Natural killer cell (primary cell): ENCODE measurements at regions not wholly inside any gene's neighbourhood (a gene's known extent, or its start where the extent isn't known, plus 50 kb on each side); places are given as distances from the start of the nearest gene placed in this dataset.

ENCODE experiments used
- ATAC-seq, 3 donors: fragments of 150-1000 bp in 2 of 3; fragments of 200-7000 bp in 1 of 3; cut with Tn5 transposase; 1 replicate in 1 of 3; 2 replicates in 2 of 3; pipeline ENCODE4 v1.10.0; 2021; ENCODE audit warnings: mild to moderate bottlenecking in 2 of 3, moderate library complexity in 2 of 3
- DNase-seq, 2 donors: peaks; one replicate each; pipeline versions ENCODE4 v3.0.0 to v3.0.0-alpha.2; 2013 to 2021; ENCODE audit warnings: mixed read lengths in 1 of 2
- H3K27ac ChIP-seq: one replicate; pipeline ENCODE4 v1.5.1; 2013; ENCODE audit warnings: mild to moderate bottlenecking, low read length
- H3K27me3 ChIP-seq: one replicate; pipeline ENCODE4 v1.6.1; 2013; ENCODE audit warnings: low read length; ENCODE audit not compliant: control insufficient read depth, insufficient read depth
- H3K36me3 ChIP-seq: one replicate; pipeline ENCODE4 v1.6.1; 2013; ENCODE audit warnings: low read length; ENCODE audit not compliant: control insufficient read depth, insufficient read depth
- H3K4me1 ChIP-seq: one replicate; pipeline ENCODE4 v1.6.1; 2013; ENCODE audit warnings: low read length; ENCODE audit not compliant: control insufficient read depth, insufficient read depth
- H3K4me3 ChIP-seq: one replicate; pipeline ENCODE4 v1.5.1; 2013; ENCODE audit warnings: low read length
- H3K9me3 ChIP-seq: one replicate; pipeline ENCODE4 v1.6.1; 2013; ENCODE audit warnings: low read length; ENCODE audit not compliant: control insufficient read depth, insufficient read depth
- H3K27ac Mint-ChIP-seq, 2 donors: one replicate each; pipeline ENCODE4 v1.8.0; 2022; ENCODE audit warnings: mild to moderate bottlenecking in 2 of 2, mixed read lengths in 2 of 2, moderate library complexity in 1 of 2
- H3K27me3 Mint-ChIP-seq, 2 donors: one replicate each; pipeline ENCODE4 v1.8.0; 2022; ENCODE audit warnings: low read depth in 2 of 2, mixed read lengths in 2 of 2
- H3K36me3 Mint-ChIP-seq: one replicate; pipeline ENCODE4 v1.8.0; 2022; ENCODE audit warnings: mixed read lengths
- H3K4me1 Mint-ChIP-seq, 2 donors: one replicate each; pipeline ENCODE4 v1.8.0; 2022; ENCODE audit warnings: mixed read lengths in 2 of 2
- H3K4me3 Mint-ChIP-seq: one replicate; pipeline ENCODE4 v1.8.0; 2022; ENCODE audit warnings: mild to moderate bottlenecking, moderate library complexity, mixed read lengths
- H3K9me3 Mint-ChIP-seq, 2 donors: one replicate each; pipeline ENCODE4 v1.8.0; 2022; ENCODE audit warnings: mixed read lengths in 2 of 2
- WGBS: methylation state at CpG from one replicate; pipeline ENCODE4 v1.1.7; 2013; ENCODE audit warnings: missing lambda C conversion rate; ENCODE audit not compliant: insufficient coverage; 5-methylcytosine and 5-hydroxymethylcytosine counted together
- intact Hi-C: fragments of 100-400 bp; cut with micrococcal nuclease; formaldehyde crosslinking; loops from one replicate; pipeline ENCODE4 v1.14.2; 2022
- TF ChIP-seq, protein P1 (sequence below): fragments of 200-600 bp; IDR thresholded peaks from one replicate; pipeline ENCODE4 v1.8.0; 2022; ENCODE audit warnings: antibody characterized with exemption

DNA sequence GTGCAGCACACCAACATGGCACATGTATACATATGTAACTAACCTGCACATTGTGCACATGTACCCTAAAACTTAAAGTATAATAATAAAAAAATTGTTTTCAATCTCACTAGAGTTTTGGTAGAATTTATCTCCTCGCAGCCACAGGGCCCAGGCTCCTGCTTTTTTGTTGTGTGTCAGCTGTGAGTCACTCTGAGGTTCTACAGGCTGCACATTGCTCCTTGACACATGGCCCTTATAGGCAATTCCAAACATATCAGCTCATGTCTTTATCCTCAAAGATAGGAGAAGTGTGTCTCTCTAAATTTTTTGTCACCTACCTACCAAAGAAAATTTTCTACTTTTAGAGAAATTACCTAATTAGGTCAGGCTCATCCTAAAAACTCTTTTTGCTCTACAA lies 252.1 kb upstream of the ADGRL3 start:
- intact Hi-C loops: no loop called here
- H3K27me3 Mint-ChIP-seq: no peaks in the 10 kb centered on the region
- no peak for ATAC-seq
- H3K4me1 Mint-ChIP-seq: no peaks in the 10 kb centered on the region
- peaks cover 17% of the 10 kb centered on the region for H3K36me3 Mint-ChIP-seq
- no peaks in the 10 kb centered on the region for H3K36me3 ChIP-seq
- H3K27ac Mint-ChIP-seq: no peak overlapping the region
- WGBS: 67% methylated on average over 1 of the region's 1 CpG
- no peak overlapping the region for H3K4me3 Mint-ChIP-seq
- H3K9me3 ChIP-seq: no peaks in the 10 kb centered on the region
- no peaks in the 10 kb centered on the region for H3K27me3 ChIP-seq
- no peak overlapping the region for H3K4me3 ChIP-seq
- H3K27ac ChIP-seq: no peak overlapping the region
- H3K4me1 ChIP-seq: no peaks in the 10 kb centered on the region
- peaks cover 15 to 16% of the 10 kb centered on the region in 2 donors for H3K9me3 Mint-ChIP-seq
- TF ChIP-seq, protein P1, sequence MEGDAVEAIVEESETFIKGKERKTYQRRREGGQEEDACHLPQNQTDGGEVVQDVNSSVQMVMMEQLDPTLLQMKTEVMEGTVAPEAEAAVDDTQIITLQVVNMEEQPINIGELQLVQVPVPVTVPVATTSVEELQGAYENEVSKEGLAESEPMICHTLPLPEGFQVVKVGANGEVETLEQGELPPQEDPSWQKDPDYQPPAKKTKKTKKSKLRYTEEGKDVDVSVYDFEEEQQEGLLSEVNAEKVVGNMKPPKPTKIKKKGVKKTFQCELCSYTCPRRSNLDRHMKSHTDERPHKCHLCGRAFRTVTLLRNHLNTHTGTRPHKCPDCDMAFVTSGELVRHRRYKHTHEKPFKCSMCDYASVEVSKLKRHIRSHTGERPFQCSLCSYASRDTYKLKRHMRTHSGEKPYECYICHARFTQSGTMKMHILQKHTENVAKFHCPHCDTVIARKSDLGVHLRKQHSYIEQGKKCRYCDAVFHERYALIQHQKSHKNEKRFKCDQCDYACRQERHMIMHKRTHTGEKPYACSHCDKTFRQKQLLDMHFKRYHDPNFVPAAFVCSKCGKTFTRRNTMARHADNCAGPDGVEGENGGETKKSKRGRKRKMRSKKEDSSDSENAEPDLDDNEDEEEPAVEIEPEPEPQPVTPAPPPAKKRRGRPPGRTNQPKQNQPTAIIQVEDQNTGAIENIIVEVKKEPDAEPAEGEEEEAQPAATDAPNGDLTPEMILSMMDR: no peak
- DNase-seq: no peak

DNA sequence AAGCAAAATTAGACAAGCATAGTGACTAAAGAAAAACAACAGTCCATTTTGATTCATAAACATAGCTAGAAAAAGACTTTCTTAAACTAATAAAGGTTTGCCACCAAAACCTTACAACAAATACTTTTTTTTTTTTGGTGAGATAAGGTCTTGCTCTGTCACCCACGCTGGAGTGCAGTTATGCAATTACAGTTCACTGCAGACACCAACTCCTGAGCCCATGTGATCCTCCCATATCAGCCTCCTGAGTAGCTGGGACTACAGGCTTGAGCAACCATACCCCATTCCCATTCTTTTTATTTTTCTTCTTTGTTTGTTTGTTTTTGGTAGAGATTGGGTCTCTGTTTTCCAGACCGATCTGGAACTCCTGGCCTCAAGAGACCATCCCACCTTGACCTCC lies 247.2 kb upstream of the ADGRL3 start:
- no peaks in the 10 kb centered on the region for H3K36me3 ChIP-seq
- intact Hi-C loops: no loop called here
- no peak overlapping the region for H3K27ac Mint-ChIP-seq
- H3K27ac ChIP-seq: no peak overlapping the region
- H3K9me3 Mint-ChIP-seq: peaks cover 24% of the 10 kb centered on the region in 2 donors
- H3K27me3 ChIP-seq: no peaks in the 10 kb centered on the region
- no peak for DNase-seq
- no peak for ATAC-seq
- TF ChIP-seq, protein P1: no peak
- H3K36me3 Mint-ChIP-seq: peaks cover 10% of the 10 kb centered on the region
- no peaks in the 10 kb centered on the region for H3K4me1 Mint-ChIP-seq
- no peaks in the 10 kb centered on the region for H3K4me1 ChIP-seq
- WGBS: 80% methylated on average over 1 of the region's 2 CpGs
- H3K9me3 ChIP-seq: no peaks in the 10 kb centered on the region
- H3K4me3 ChIP-seq: no peak overlapping the region
- no peak overlapping the region for H3K4me3 Mint-ChIP-seq
- no peaks in the 10 kb centered on the region for H3K27me3 Mint-ChIP-seq

DNA sequence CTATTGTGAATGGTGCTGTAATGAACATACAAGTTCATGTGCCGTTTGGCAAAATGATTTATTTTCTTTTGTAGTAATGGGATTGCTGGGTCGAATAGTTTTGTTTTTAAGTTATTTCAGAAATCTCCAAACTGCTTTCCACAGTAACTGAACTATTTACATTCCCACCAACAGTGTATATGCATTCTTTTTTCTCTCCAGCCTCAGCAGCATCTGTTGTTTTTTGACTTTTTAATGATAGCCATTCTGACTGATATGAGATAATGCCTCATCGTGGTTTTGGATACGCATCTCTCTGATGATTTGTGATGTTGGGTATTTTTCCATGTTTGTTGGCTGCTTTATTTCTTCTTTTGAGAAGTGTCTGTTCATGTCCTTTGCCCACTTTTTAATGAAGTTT lies 246.3 kb upstream of the ADGRL3 start:
- TF ChIP-seq, protein P1: no peak
- H3K27me3 Mint-ChIP-seq: no peaks in the 10 kb centered on the region
- no peak for DNase-seq
- H3K27me3 ChIP-seq: no peaks in the 10 kb centered on the region
- no peaks in the 10 kb centered on the region for H3K4me1 Mint-ChIP-seq
- H3K27ac ChIP-seq: no peak overlapping the region
- H3K4me1 ChIP-seq: no peaks in the 10 kb centered on the region
- no peaks in the 10 kb centered on the region for H3K36me3 ChIP-seq
- H3K27ac Mint-ChIP-seq: no peak overlapping the region
- H3K9me3 ChIP-seq: no peaks in the 10 kb centered on the region
- intact Hi-C loops: no loop called here
- H3K9me3 Mint-ChIP-seq: peaks cover 21 to 23% of the 10 kb centered on the region in 2 donors
- no peak for ATAC-seq
- peaks cover 10% of the 10 kb centered on the region for H3K36me3 Mint-ChIP-seq
- 100% methylated on average over 2 of the region's 4 CpGs for WGBS
- H3K4me3 ChIP-seq: no peak overlapping the region
- H3K4me3 Mint-ChIP-seq: no peak overlapping the region

DNA sequence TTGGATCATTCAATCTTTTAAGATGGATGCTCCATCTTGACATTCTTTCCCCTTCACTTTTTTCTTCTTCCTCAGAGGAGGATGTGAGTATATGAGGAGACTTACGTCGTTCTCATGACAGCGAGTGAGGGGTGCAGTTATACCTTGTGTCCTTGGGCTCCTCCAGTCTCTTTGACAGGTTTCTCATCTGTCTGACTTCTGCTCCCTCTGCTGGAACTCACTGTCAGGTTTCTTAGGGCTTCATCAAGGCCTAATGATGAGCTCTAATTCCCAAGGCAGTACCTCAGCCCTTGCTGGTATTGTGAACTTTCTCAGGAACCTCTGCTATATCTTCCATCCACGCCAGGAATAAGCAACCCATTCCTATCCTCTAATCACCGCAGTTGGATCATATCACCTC lies 237.8 kb upstream of the ADGRL3 start:
- Mint-ChIP-seq H3K27me3 (no peaks in the 10 kb centered on the region), H3K27ac (no peak overlapping the region)
- intact Hi-C loops: no loop called here

More for the DNA sequence above, 237.8 kb upstream of the ADGRL3 start:
- TF ChIP-seq, protein P1: no peak
- no peak overlapping the region for H3K4me3 ChIP-seq
- no peak for ATAC-seq
- Mint-ChIP-seq H3K36me3 (peaks cover 11% of the 10 kb centered on the region), H3K4me1 (no peaks in the 10 kb centered on the region), H3K4me3 (no peak overlapping the region), H3K9me3 (peaks cover 14 to 27% of the 10 kb centered on the region in 2 donors)
- no peak for DNase-seq
- H3K9me3 ChIP-seq: peaks cover 3% of the 10 kb centered on the region
- H3K27ac ChIP-seq: no peak overlapping the region
- WGBS: 83% methylated on average over 5 of the region's 5 CpGs
- H3K4me1 ChIP-seq: no peaks in the 10 kb centered on the region
- H3K36me3 ChIP-seq: no peaks in the 10 kb centered on the region
- H3K27me3 ChIP-seq: no peaks in the 10 kb centered on the region
